Lower lobe of right lung (tissue), 2 donors: ENCODE measurements at regions not wholly inside any gene's neighbourhood (a gene's known extent, or its start where the extent isn't known, plus 50 kb on each side); places are given as distances from the start of the nearest gene placed in this dataset.

ENCODE experiments used
- ATAC-seq, 2 donors: fragments of 200-7000 bp; cut with Tn5 transposase; one replicate each; pipeline ENCODE4 v1.9.1; 2020 to 2022; ENCODE audit warnings: mild to moderate bottlenecking in 2 of 2, moderate library complexity in 2 of 2
- DNase-seq: peaks from one replicate; pipeline ENCODE4 v3.0.0-alpha.2; 2020
- H3K27ac ChIP-seq: fragments of 200-600 bp; one replicate; pipeline ENCODE4 v1.8.0; 2022
- H3K27me3 ChIP-seq: fragments of 200-600 bp; one replicate; pipeline ENCODE4 v1.8.0; 2022; ENCODE audit warnings: low read depth
- H3K36me3 ChIP-seq: fragments of 200-600 bp; one replicate; pipeline ENCODE4 v1.8.0; 2022; ENCODE audit warnings: mild to moderate bottlenecking
- H3K4me1 ChIP-seq: fragments of 200-600 bp; one replicate; pipeline ENCODE4 v1.8.0; 2022
- H3K4me3 ChIP-seq: fragments of 200-600 bp; one replicate; pipeline ENCODE4 v1.8.0; 2022; ENCODE audit warnings: mild to moderate bottlenecking
- H3K9me3 ChIP-seq: fragments of 200-600 bp; one replicate; pipeline ENCODE4 v1.8.0; 2022
- CTCF ChIP-seq: fragments of 200-600 bp; IDR thresholded peaks from one replicate; pipeline ENCODE4 v1.8.0; 2022; ENCODE audit warnings: antibody characterized with exemption, mild to moderate bottlenecking
- intact Hi-C: fragments of 100-400 bp; cut with DNase I; formaldehyde crosslinking; loops from one replicate; pipeline ENCODE4 v1.11.0; 2022
- donor health status: DM: no; HTN: yes; CAD: no; lungs with severe emphysema.

GRCh38 chr2:146246736-146247523, 1597.9 kb upstream of the ACVR2A start:
- H3K36me3 ChIP-seq: no peaks in the 10 kb centered on the region
- no peaks in the 10 kb centered on the region for H3K9me3 ChIP-seq
- intact Hi-C loops: no loop called here
- no peaks in the 10 kb centered on the region for H3K27me3 ChIP-seq
- no peak for DNase-seq
- no peak for TF ChIP-seq CTCF
- no peak overlapping the region for H3K4me3 ChIP-seq
- no peak overlapping the region for H3K27ac ChIP-seq
- no peaks in the 10 kb centered on the region for H3K4me1 ChIP-seq
- no peak for ATAC-seq

DNA sequence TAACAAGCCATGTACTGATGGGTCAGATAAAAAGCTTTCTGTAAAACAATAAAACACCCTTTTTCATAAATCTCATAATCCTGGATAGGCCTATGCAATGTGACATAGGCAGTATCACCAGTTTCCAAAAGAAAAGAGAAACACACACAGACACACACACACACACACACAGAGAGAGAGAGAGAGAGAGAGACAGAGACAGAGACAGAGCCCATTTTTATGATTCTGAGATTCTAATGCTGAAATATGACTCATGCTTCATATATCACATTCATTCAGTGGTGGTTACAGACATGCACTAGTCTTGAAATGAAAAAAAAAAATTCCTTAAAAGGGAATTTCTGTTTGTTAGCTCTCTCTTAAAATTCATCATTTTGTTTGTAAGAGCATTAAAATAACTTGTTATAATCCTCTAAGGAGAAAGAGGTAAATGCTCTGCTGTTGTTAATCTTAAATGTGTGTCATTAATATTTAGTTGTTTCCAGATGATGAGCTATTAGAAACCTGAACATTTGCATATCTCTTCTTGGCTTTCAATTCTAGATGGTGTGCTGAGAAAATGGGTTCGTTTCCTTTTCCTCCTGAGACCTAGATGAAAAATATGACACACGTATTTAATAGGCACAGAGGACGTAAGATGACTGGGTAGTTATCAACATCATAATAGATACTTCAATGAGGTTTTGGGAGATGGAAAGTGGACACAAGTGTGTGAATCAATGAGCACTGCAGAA, 1598.7 kb upstream of the ACVR2A start:
- Histone ChIP-seq H3K4me3 (no peak overlapping the region), H3K9me3 (no peaks in the 10 kb centered on the region), H3K27me3 (no peaks in the 10 kb centered on the region), H3K27ac (no peak overlapping the region), H3K36me3 (no peaks in the 10 kb centered on the region), H3K4me1 (no peaks in the 10 kb centered on the region)
- no peak for TF ChIP-seq CTCF
- intact Hi-C loops: no loop called here
- ATAC-seq (no peak), DNase-seq (no peak)

GRCh38 chr2:146244830-146245229, 1600.0 kb upstream of the ACVR2A start:
- H3K36me3 ChIP-seq: no peaks in the 10 kb centered on the region
- H3K4me3 ChIP-seq: no peak overlapping the region
- H3K27me3 ChIP-seq: no peaks in the 10 kb centered on the region
- TF ChIP-seq CTCF: no peak
- intact Hi-C loops: no loop called here
- no peak for DNase-seq
- no peak overlapping the region for H3K27ac ChIP-seq
- no peaks in the 10 kb centered on the region for H3K4me1 ChIP-seq
- no peaks in the 10 kb centered on the region for H3K9me3 ChIP-seq
- no peak for ATAC-seq

- H3K27me3 ChIP-seq: no peaks in the 10 kb centered on the region
- no peak for TF ChIP-seq CTCF
- no peak overlapping the region for H3K4me3 ChIP-seq
- H3K27ac ChIP-seq: no peak overlapping the region
- DNase-seq (no peak), ATAC-seq (no peak)
- H3K4me1 ChIP-seq: no peaks in the 10 kb centered on the region
- no peaks in the 10 kb centered on the region for H3K36me3 ChIP-seq
- H3K9me3 ChIP-seq: no peaks in the 10 kb centered on the region
- intact Hi-C loops: no loop called here
Observed at GRCh38 chr2:146244131-146244530, 1600.7 kb upstream of the ACVR2A start.

GRCh38 chr2:146241023-146241422, 1603.8 kb upstream of the ACVR2A start:
- no peaks in the 10 kb centered on the region for H3K27me3 ChIP-seq
- DNase-seq: no peak
- no peak overlapping the region for H3K4me3 ChIP-seq
- no peaks in the 10 kb centered on the region for H3K9me3 ChIP-seq
- intact Hi-C loops: no loop called here
- H3K4me1 ChIP-seq: no peaks in the 10 kb centered on the region
- H3K36me3 ChIP-seq: no peaks in the 10 kb centered on the region
- no peak for ATAC-seq
- no peak overlapping the region for H3K27ac ChIP-seq
- TF ChIP-seq CTCF: no peak
